VCaP (cell line): ENCODE measurements at regions not wholly inside any gene's neighbourhood (a gene's known extent, or its start where the extent isn't known, plus 50 kb on each side); places are given as distances from the start of the nearest gene placed in this dataset.

Experiments
- H3K27ac ChIP-seq: fragments of 450-650 bp; 2 replicates; pipeline ENCODE4 v1.5.1; 2017
- TF ChIP-seq, protein P1 (sequence below): fragments of 450-650 bp; conservative IDR thresholded peaks from 2 replicates; pipeline ENCODE4 v1.5.1; 2017; ENCODE audit warnings: mild to moderate bottlenecking, moderate library complexity

DNA sequence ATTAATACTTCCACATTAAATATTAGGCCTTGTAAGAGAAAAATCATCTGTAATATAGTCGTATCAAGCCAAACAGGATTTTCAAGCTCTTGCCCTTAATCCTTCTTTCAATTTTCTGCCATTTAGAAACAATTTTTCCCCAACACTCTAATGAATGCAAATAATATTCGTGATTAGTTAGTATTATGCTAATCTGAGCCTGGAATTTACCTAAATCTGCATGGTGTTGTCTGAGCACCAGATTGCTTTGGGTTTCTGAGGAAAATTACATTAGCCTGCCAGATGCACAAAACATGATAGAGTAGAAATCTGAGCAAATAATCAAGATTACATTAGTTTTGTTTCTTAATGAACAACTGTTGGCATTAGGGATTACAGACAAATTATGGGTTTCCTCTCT lies 176.6 kb downstream of the ZDHHC21 start:
- H3K27ac ChIP-seq: no peak overlapping the region
- TF ChIP-seq, protein P1, sequence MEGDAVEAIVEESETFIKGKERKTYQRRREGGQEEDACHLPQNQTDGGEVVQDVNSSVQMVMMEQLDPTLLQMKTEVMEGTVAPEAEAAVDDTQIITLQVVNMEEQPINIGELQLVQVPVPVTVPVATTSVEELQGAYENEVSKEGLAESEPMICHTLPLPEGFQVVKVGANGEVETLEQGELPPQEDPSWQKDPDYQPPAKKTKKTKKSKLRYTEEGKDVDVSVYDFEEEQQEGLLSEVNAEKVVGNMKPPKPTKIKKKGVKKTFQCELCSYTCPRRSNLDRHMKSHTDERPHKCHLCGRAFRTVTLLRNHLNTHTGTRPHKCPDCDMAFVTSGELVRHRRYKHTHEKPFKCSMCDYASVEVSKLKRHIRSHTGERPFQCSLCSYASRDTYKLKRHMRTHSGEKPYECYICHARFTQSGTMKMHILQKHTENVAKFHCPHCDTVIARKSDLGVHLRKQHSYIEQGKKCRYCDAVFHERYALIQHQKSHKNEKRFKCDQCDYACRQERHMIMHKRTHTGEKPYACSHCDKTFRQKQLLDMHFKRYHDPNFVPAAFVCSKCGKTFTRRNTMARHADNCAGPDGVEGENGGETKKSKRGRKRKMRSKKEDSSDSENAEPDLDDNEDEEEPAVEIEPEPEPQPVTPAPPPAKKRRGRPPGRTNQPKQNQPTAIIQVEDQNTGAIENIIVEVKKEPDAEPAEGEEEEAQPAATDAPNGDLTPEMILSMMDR: no peak

- TF ChIP-seq, protein P1: no peak
- no peak overlapping the region for H3K27ac ChIP-seq
These were observed 177.5 kb downstream of the ZDHHC21 start for GRCh38 chr9:14515571-14516198.

DNA sequence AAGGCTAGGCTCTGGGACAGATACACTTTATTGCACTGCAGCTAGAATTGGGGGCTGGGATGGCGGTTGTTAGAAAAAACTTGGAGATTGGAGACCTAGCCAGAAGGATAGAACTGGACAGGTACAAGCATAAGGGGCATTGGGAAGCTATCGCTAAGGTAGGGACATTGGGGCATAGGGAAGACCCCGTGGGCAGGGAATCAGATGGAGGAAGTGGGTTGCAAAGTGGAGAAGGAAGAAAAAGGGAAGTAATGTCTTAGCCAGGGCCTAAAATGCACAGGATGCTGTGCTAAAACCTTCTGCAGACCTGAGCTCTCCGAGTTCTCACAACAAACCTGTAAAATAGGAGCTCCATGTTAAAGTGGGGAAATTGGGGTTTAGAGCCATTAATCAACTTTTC lies 178.2 kb downstream of the ZDHHC21 start:
- TF ChIP-seq, protein P1: no peak

DNA sequence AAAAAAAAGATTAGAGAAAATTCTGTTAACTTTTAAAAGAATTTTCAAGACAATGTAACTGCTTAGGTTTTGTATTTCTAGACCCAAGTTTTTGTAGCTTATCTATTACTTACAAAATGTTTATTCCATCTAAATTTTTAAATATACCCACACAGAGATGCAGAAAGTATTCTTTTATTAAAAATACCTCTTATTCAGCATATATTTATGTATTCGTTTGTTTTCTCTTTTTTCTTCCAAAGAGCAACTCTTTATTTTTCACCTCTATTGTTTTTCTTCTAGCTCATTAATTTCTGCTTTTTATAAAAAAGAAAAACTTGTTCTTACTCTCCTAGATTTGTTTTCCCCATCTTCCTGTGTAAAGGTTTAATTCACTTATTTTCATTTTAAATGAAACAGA lies 180.3 kb downstream of the ZDHHC21 start:
- TF ChIP-seq, protein P1: no peak

More for the DNA sequence above, 178.2 kb downstream of the ZDHHC21 start:
- no peak overlapping the region for H3K27ac ChIP-seq

DNA sequence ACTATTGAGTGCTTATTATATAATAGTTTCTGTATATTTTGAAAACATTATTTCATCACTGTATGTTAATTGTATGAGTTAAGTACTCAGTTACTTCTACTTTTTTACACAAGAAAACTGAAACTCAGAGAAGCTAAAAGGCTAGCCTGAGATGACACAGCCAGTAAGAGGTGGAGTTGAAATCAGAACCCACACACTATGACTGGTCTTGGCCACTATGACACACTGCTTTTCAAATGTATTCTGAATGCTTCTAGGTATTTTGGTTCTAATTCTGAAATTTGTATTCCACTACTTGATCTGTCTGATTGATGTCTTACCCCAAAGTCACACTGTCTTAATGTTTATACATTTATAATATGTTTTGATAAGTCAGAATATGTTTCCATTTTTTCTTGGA lies 181.8 kb downstream of the ZDHHC21 start:
- TF ChIP-seq, protein P1: no peak
- no peak overlapping the region for H3K27ac ChIP-seq

More for the DNA sequence above, 180.3 kb downstream of the ZDHHC21 start:
- H3K27ac ChIP-seq: no peak overlapping the region

DNA sequence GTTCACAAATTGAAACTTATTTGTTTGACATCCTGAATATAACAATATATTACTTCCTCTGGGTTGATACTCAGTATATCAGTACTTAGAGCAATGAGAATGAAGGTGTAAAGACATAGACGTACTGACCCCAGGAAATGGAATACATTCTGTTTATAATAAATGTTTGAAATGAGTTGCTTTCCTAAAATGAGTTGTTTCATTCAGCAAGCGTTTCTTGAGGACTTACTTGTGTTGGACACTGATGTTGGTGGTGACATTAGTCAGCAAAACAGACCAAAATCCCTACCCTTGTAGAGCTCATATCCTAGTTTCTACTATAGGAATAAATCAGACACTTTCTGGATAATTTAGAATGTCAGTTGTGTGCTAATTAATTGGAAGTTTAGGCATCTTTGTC lies 184.3 kb downstream of the ZDHHC21 start:
- TF ChIP-seq, protein P1: no peak
- no peak overlapping the region for H3K27ac ChIP-seq

GRCh38 chr9:14501366-14501765 lies 187.4 kb upstream of the NFIB start:
- TF ChIP-seq, protein P1: no peak
- no peak overlapping the region for H3K27ac ChIP-seq
